Peyer's patch (tissue), 4 donors: ENCODE measurements at regions not wholly inside any gene's neighbourhood (a gene's known extent, or its start where the extent isn't known, plus 50 kb on each side); places are given as distances from the start of the nearest gene placed in this dataset.

Experiments
- CTCF ChIP-seq, 6 experiments: fragments of 450-650 bp in 4 of 6; fragments of 200-600 bp in 2 of 6; sonication (generic) in 1 of 6; IDR thresholded peaks; one replicate each; pipeline ENCODE4 v1.5.1; 2017 to 2019; ENCODE audit warnings: antibody characterized with exemption in 6 of 6, mild to moderate bottlenecking in 3 of 6, moderate library complexity in 1 of 6
- POLR2A ChIP-seq, 2 donors: fragments of 450-650 bp; IDR thresholded peaks; one replicate each; pipeline ENCODE4 v1.5.1; 2017; ENCODE audit warnings: antibody characterized with exemption in 2 of 2, mild to moderate bottlenecking in 2 of 2, moderate library complexity in 2 of 2

- TF ChIP-seq POLR2A (IDR thresholded peaks at IDR 0.05) (no peak), CTCF (IDR thresholded peaks at IDR 0.05) (no peak)
These were observed 1329.5 kb upstream of the TENM3 start for GRCh38 chr4:180913750-180914149.
